Frontal cortex (tissue), 3 donors: ENCODE measurements at regions not wholly inside any gene's neighbourhood (a gene's known extent, or its start where the extent isn't known, plus 50 kb on each side); places are given as distances from the start of the nearest gene placed in this dataset.
"Not testable (repeated sequence)": the region's sequence is repeated elsewhere in the genome, so short reads cannot be mapped to it uniquely, and the experiment has no call there.

Source experiments
- DNase-seq, 2 donors: peaks; one replicate each; pipeline ENCODE4 v3.0.0; 2012; ENCODE audit warnings: low spot score in 2 of 2
- FAIRE-seq: peaks from 2 replicates; lab custom pipeline; 2012; peaks lifted over from hg19 to GRCh38; lab: Jason Lieb, UNC
- donor health status: control.
- donor health status: control.
- donor health status: control.

GRCh38 chr4:125262502-125262901 lies 52.3 kb upstream of the FAT4 start:
- no peak for FAIRE-seq
- no peak for DNase-seq

GRCh38 chr4:125262079-125262478 lies 52.7 kb upstream of the FAT4 start:
- FAIRE-seq (no peak), DNase-seq (no peak)

- DNase-seq: no peak
- no peak for FAIRE-seq
These were observed 60.6 kb upstream of the FAT4 start for GRCh38 chr4:125254106-125254505.

GRCh38 chr4:125244848-125245450 lies 69.8 kb upstream of the FAT4 start:
- no peak for DNase-seq
- peak; percentile 85 for FAIRE-seq

- DNase-seq (no peak), FAIRE-seq (no peak)
These were observed 70.9 kb upstream of the FAT4 start for GRCh38 chr4:125243789-125244397.

GRCh38 chr4:125235971-125236370 lies 78.8 kb upstream of the FAT4 start:
- FAIRE-seq (no peak), DNase-seq (no peak)

GRCh38 chr4:125231661-125232060 lies 83.1 kb upstream of the FAT4 start:
- no peak for FAIRE-seq

GRCh38 chr4:125229596-125230058 lies 85.1 kb upstream of the FAT4 start:
- no peak for FAIRE-seq
- no peak for DNase-seq

More at GRCh38 chr4:125231661-125232060, 83.1 kb upstream of the FAT4 start:
- no peak for DNase-seq

- DNase-seq (no peak), FAIRE-seq (no peak)
These were observed 88.9 kb upstream of the FAT4 start for GRCh38 chr4:125225806-125226205.

- FAIRE-seq: no peak
These were observed 114.2 kb upstream of the FAT4 start for GRCh38 chr4:125200556-125200955.

GRCh38 chr4:125198916-125199315 lies 115.8 kb upstream of the FAT4 start:
- no peak for DNase-seq
- no peak for FAIRE-seq

More at GRCh38 chr4:125200556-125200955, 114.2 kb upstream of the FAT4 start:
- no peak for DNase-seq

GRCh38 chr4:125191874-125192459 lies 122.8 kb upstream of the FAT4 start:
- DNase-seq, FAIRE-seq: not testable (repeated sequence)

GRCh38 chr4:125191232-125191631 lies 123.5 kb upstream of the FAT4 start:
- FAIRE-seq (no peak), DNase-seq (no peak)

GRCh38 chr4:125187226-125188176 lies 127.3 kb upstream of the FAT4 start:
- FAIRE-seq: no peak
- DNase-seq: peak in 1 of 2 donors; percentile 6

GRCh38 chr4:125184116-125184515 lies 130.6 kb upstream of the FAT4 start:
- FAIRE-seq (no peak), DNase-seq (no peak)

GRCh38 chr4:125181804-125182203 lies 133.0 kb upstream of the FAT4 start:
- DNase-seq: no peak
- no peak for FAIRE-seq

GRCh38 chr4:125179727-125180126 lies 135.0 kb upstream of the FAT4 start:
- no peak for DNase-seq
- no peak for FAIRE-seq

GRCh38 chr4:125169192-125169591 lies 145.6 kb upstream of the FAT4 start:
- FAIRE-seq: no peak
- DNase-seq: no peak

- DNase-seq: no peak
- FAIRE-seq: no peak
These were observed 146.2 kb upstream of the FAT4 start for GRCh38 chr4:125168531-125168930.

GRCh38 chr4:125166012-125166411 lies 148.7 kb upstream of the FAT4 start:
- FAIRE-seq, DNase-seq: not testable (repeated sequence)
